Stimulated activated CD4-positive, alpha-beta T cell treated with anti-CD3 and anti-CD28 coated beads, Interleukin-12 subunit alpha, Interleukin-12 subunit beta, amount 100 ng/mL, for 24 hours (primary cell): ENCODE measurements at regions not wholly inside any gene's neighbourhood (a gene's known extent, or its start where the extent isn't known, plus 50 kb on each side); places are given as distances from the start of the nearest gene placed in this dataset.

Experiments used
- DNase-seq, 2 experiments: peaks; one replicate each; pipeline ENCODE4 v3.0.0-alpha.2; 2020; ENCODE audit warnings: low read depth in 2 of 2

- DNase-seq = no peak
Observed at GRCh38 chr2:104045071-104045470, 808.8 kb upstream of the POU3F3 start.

- no peak for DNase-seq
Observed at GRCh38 chr2:104046466-104046865, 807.4 kb upstream of the POU3F3 start.

- no peak for DNase-seq
Observed at GRCh38 chr2:104047516-104047915, 806.4 kb upstream of the POU3F3 start.

GRCh38 chr2:104049438-104049837 is 804.5 kb upstream of the POU3F3 start:
- DNase-seq = no peak

- DNase-seq = no peak
Observed at GRCh38 chr2:104049981-104050380, 803.9 kb upstream of the POU3F3 start.

GRCh38 chr2:104050656-104051242 is 803.2 kb upstream of the POU3F3 start:
- no peak for DNase-seq

GRCh38 chr2:104051766-104052165 is 802.1 kb upstream of the POU3F3 start:
- no peak for DNase-seq

- DNase-seq = no peak
Observed at GRCh38 chr2:104052356-104052755, 801.6 kb upstream of the POU3F3 start.

- DNase-seq = no peak
Observed at GRCh38 chr2:104056451-104056850, 797.5 kb upstream of the POU3F3 start.

- DNase-seq = no peak
Observed at GRCh38 chr2:104068665-104069064, 785.2 kb upstream of the POU3F3 start.

GRCh38 chr2:104077573-104077972 is 776.3 kb upstream of the POU3F3 start:
- no peak for DNase-seq

GRCh38 chr2:104078431-104079157 is 775.3 kb upstream of the POU3F3 start:
- no peak for DNase-seq

GRCh38 chr2:104088745-104089144 is 765.2 kb upstream of the POU3F3 start:
- no peak for DNase-seq

- no peak for DNase-seq
Observed at GRCh38 chr2:104090407-104090806, 763.5 kb upstream of the POU3F3 start.

GRCh38 chr2:104091894-104092293 is 762.0 kb upstream of the POU3F3 start:
- no peak for DNase-seq

GRCh38 chr2:104092886-104093285 is 761.0 kb upstream of the POU3F3 start:
- no peak for DNase-seq

- no peak for DNase-seq
Observed at GRCh38 chr2:104102615-104103014, 751.3 kb upstream of the POU3F3 start.

- DNase-seq = no peak
Observed at GRCh38 chr2:104109356-104109755, 744.6 kb upstream of the POU3F3 start.

- no peak for DNase-seq
Observed at GRCh38 chr2:104118889-104119288, 735.0 kb upstream of the POU3F3 start.

GRCh38 chr2:104120171-104120570 is 733.7 kb upstream of the POU3F3 start:
- DNase-seq = no peak

GRCh38 chr2:104125096-104125495 is 728.8 kb upstream of the POU3F3 start:
- no peak for DNase-seq

- DNase-seq = no peak
Observed at GRCh38 chr2:104127049-104127770, 726.7 kb upstream of the POU3F3 start.

- DNase-seq = no peak
Observed at GRCh38 chr2:104140361-104140760, 713.6 kb upstream of the POU3F3 start.
